Immature natural killer cell (primary cell): ENCODE measurements at regions not wholly inside any gene's neighbourhood (a gene's known extent, or its start where the extent isn't known, plus 50 kb on each side); places are given as distances from the start of the nearest gene placed in this dataset.
A peak's percentile ranks its signal among the peaks of the same experiment; 100 is the strongest.

Source experiments
- DNase-seq, 3 donors: peaks; one replicate each; pipeline ENCODE4 v3.0.0; 2022; ENCODE audit warnings: mixed read lengths in 1 of 3
- H3K27ac Mint-ChIP-seq, 6 donors: one replicate each; pipeline ENCODE4 v1.8.0; 2020; ENCODE audit warnings: mixed read lengths in 6 of 6, mild to moderate bottlenecking in 5 of 6, inconsistent platforms in 4 of 6, moderate library complexity in 3 of 6
- H3K27me3 Mint-ChIP-seq, 3 donors: one replicate each; pipeline ENCODE4 v1.8.0; 2020 to 2021; ENCODE audit warnings: low read depth in 3 of 3, mild to moderate bottlenecking in 3 of 3, mixed read lengths in 3 of 3, moderate library complexity in 3 of 3, inconsistent platforms in 1 of 3
- H3K36me3 Mint-ChIP-seq, 3 donors: one replicate each; pipeline ENCODE4 v1.8.0; 2020; ENCODE audit warnings: mixed read lengths in 3 of 3, inconsistent platforms in 2 of 3, mild to moderate bottlenecking in 2 of 3
- H3K4me1 Mint-ChIP-seq, 2 donors: one replicate each; pipeline ENCODE4 v1.8.0; 2020; ENCODE audit warnings: inconsistent platforms in 2 of 2, mild to moderate bottlenecking in 2 of 2, mixed read lengths in 2 of 2, moderate library complexity in 1 of 2
- H3K4me3 Mint-ChIP-seq, 5 donors: one replicate each; pipeline ENCODE4 v1.8.0; 2020; ENCODE audit warnings: mild to moderate bottlenecking in 5 of 5, mixed read lengths in 5 of 5, inconsistent platforms in 3 of 5, moderate library complexity in 3 of 5
- H3K9me3 Mint-ChIP-seq, 6 donors: one replicate each; pipeline ENCODE4 v1.8.0; 2020; ENCODE audit warnings: mild to moderate bottlenecking in 6 of 6, mixed read lengths in 6 of 6, inconsistent platforms in 4 of 6, moderate library complexity in 3 of 6

- Mint-ChIP-seq H3K27me3 (no peaks in the 10 kb centered on the region), H3K27ac (no peak overlapping the region), H3K36me3 (no peaks in the 10 kb centered on the region), H3K9me3 (peaks cover 0 to 15% (median 9%) of the 10 kb centered on the region in 6 donors), H3K4me3 (no peak overlapping the region), H3K4me1 (no peaks in the 10 kb centered on the region)
- no peak for DNase-seq
These were observed 1831.8 kb downstream of the PCDH7 start for GRCh38 chr4:32551943-32552342.

DNA sequence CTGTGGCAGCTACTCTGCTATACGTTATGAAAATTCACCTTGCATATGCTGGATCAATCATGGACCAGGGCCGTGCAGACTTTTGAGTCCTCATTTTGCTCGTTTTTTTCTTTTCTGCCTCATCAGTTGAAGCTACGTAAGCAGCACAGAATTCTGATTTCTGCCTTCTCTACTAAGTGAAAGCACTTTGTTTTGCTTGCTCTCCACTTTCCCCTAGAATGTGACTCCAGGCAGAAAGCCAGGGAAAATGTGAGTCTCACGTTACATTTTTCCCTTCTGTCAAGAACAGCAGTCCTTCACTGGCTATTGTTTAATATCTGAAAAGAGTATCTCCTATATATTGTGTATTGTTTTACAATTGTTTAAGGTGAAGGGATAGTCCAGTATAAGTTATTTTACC is 1840.1 kb downstream of the PCDH7 start:
- Mint-ChIP-seq H3K4me3 (no peak overlapping the region), H3K27me3 (peaks cover 0 to 3% (median 0%) of the 10 kb centered on the region in 3 donors), H3K36me3 (no peaks in the 10 kb centered on the region), H3K27ac (no peak overlapping the region), H3K4me1 (no peaks in the 10 kb centered on the region), H3K9me3 (peaks cover 0 to 25% (median 5%) of the 10 kb centered on the region in 6 donors)
- DNase-seq = no peak

DNA sequence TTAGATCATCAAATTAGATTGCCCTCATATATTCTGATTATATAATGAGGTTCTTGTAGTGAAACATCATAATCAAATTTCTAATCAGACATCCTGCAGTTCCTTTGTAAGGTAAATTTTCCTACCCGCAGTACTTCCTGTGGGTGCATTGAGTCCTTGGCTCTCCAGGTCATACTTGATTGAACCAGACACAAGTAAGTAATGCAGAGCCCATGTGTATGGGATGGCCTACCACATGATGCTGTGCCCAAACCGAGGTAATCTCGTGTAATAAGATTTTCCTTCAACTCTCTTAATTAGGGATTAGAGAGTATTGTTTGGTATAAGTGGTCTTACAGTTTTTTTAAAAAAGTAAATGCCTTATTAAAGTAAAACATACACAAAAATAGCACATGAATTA is 1841.8 kb downstream of the PCDH7 start:
- Mint-ChIP-seq H3K27ac (no peak overlapping the region), H3K4me1 (no peaks in the 10 kb centered on the region), H3K9me3 (peaks cover 0 to 36% (median 9%) of the 10 kb centered on the region in 6 donors), H3K4me3 (no peak overlapping the region), H3K27me3 (peaks cover 0 to 3% (median 0%) of the 10 kb centered on the region in 3 donors), H3K36me3 (no peaks in the 10 kb centered on the region)
- no peak for DNase-seq

- Mint-ChIP-seq H3K27ac (no peak overlapping the region), H3K4me1 (peaks cover 0 to 9% of the 10 kb centered on the region in 2 donors), H3K27me3 (peaks cover 0 to 3% (median 0%) of the 10 kb centered on the region in 3 donors), H3K9me3 (peaks cover 0 to 36% (median 10%) of the 10 kb centered on the region in 6 donors), H3K36me3 (no peaks in the 10 kb centered on the region), H3K4me3 (no peak overlapping the region)
- DNase-seq = no peak
These were observed 1844.5 kb downstream of the PCDH7 start for GRCh38 chr4:32564626-32565025.

DNA sequence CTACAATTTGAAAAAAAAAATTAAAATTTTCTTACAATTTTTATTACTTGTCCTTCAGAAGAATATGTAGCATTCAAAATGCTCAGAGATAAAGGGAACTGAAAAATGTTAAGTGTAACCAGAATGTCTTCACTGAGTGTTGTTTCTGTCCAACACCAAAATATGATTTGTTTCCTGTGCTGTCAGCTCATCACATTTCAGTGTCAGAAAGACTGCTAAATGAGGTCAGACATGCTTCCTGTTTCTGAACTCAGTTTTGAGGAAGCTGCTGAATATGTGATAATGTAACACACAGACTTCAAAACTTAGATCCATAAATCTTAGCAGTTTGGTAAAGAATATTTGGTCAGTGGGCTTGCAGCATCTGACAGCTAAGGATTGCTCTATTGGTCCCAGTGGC is 1849.7 kb downstream of the PCDH7 start:
- H3K9me3 Mint-ChIP-seq = peaks cover 1 to 28% (median 8%) of the 10 kb centered on the region in 6 donors
- no peaks in the 10 kb centered on the region for H3K27me3 Mint-ChIP-seq
- H3K4me3 Mint-ChIP-seq = no peak overlapping the region
- peak in 1 of 3 donors; percentile 0 for DNase-seq
- no peak overlapping the region for H3K27ac Mint-ChIP-seq
- peaks cover 3 to 17% of the 10 kb centered on the region in 2 donors for H3K4me1 Mint-ChIP-seq
- H3K36me3 Mint-ChIP-seq = no peaks in the 10 kb centered on the region

GRCh38 chr4:32572366-32572765 is 1852.2 kb downstream of the PCDH7 start:
- Mint-ChIP-seq H3K9me3 (peaks cover 0 to 21% (median 5%) of the 10 kb centered on the region in 6 donors), H3K36me3 (no peaks in the 10 kb centered on the region), H3K27me3 (no peaks in the 10 kb centered on the region), H3K27ac (no peak overlapping the region), H3K4me1 (peaks cover 3 to 17% of the 10 kb centered on the region in 2 donors), H3K4me3 (no peak overlapping the region)
- DNase-seq = no peak

GRCh38 chr4:32574803-32575202 is 1854.6 kb downstream of the PCDH7 start:
- H3K36me3 Mint-ChIP-seq = no peaks in the 10 kb centered on the region
- DNase-seq = no peak
- H3K9me3 Mint-ChIP-seq = peaks cover 2 to 17% (median 8%) of the 10 kb centered on the region in 6 donors
- no peak overlapping the region for H3K4me3 Mint-ChIP-seq
- H3K4me1 Mint-ChIP-seq = peaks cover 2 to 7% of the 10 kb centered on the region in 2 donors
- no peak overlapping the region for H3K27ac Mint-ChIP-seq
- H3K27me3 Mint-ChIP-seq = no peaks in the 10 kb centered on the region

GRCh38 chr4:32589097-32589496 is 1868.9 kb downstream of the PCDH7 start:
- H3K4me1 Mint-ChIP-seq = no peaks in the 10 kb centered on the region
- H3K4me3 Mint-ChIP-seq = no peak overlapping the region
- H3K36me3 Mint-ChIP-seq = no peaks in the 10 kb centered on the region
- no peak for DNase-seq
- peaks cover 2 to 36% (median 15%) of the 10 kb centered on the region in 6 donors for H3K9me3 Mint-ChIP-seq
- H3K27me3 Mint-ChIP-seq = no peaks in the 10 kb centered on the region
- H3K27ac Mint-ChIP-seq = no peak overlapping the region

DNA sequence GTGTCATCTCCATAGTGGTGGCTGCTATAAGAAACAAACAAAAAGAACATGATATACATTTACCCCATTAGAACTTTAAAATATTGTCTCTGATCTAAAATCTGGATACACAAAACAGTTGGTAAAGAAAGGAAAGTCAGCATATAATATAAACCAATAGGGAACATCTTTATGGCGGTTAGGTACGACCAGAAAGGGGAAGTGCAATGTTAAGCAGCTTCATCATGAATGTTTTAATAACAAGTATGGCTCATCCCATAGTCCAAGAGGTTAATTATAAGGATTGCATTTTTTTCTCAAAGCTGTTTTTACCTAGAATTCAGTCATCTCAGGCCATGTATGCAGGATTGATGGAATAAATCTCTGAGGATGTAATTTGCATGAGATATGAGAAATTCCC is 1869.7 kb downstream of the PCDH7 start:
- H3K27me3 Mint-ChIP-seq = no peaks in the 10 kb centered on the region
- H3K36me3 Mint-ChIP-seq = no peaks in the 10 kb centered on the region
- peaks cover 5 to 38% (median 17%) of the 10 kb centered on the region in 6 donors for H3K9me3 Mint-ChIP-seq
- no peak overlapping the region for H3K27ac Mint-ChIP-seq
- H3K4me3 Mint-ChIP-seq = no peak overlapping the region
- no peak for DNase-seq
- no peaks in the 10 kb centered on the region for H3K4me1 Mint-ChIP-seq

GRCh38 chr4:32597354-32597753 is 1877.2 kb downstream of the PCDH7 start:
- no peak for DNase-seq
- no peak overlapping the region for H3K27ac Mint-ChIP-seq
- H3K36me3 Mint-ChIP-seq = no peaks in the 10 kb centered on the region
- no peaks in the 10 kb centered on the region for H3K4me1 Mint-ChIP-seq
- H3K4me3 Mint-ChIP-seq = no peak overlapping the region
- peaks cover 0 to 25% (median 14%) of the 10 kb centered on the region in 6 donors for H3K9me3 Mint-ChIP-seq
- H3K27me3 Mint-ChIP-seq = no peaks in the 10 kb centered on the region

DNA sequence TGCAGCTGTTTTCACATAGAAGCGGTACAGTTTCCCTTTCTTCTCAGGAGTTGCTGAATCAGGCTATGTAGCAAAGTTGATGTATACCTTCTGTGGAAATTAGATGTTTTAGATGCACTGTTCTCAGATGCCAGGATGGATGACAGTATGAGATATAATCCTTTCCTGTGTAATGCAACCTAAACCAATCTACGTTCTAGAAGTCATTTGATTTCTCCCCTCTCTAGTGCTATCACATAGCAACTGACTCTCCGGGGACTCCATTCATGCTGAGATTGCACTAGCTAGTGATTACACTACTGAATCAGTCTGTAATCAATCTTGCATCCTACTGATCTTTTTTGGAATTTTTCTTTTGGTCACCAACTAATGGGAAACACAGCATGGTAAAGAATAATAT is 1881.7 kb downstream of the PCDH7 start:
- Mint-ChIP-seq H3K27me3 (no peaks in the 10 kb centered on the region), H3K4me1 (no peaks in the 10 kb centered on the region), H3K36me3 (no peaks in the 10 kb centered on the region), H3K4me3 (no peak overlapping the region), H3K27ac (no peak overlapping the region), H3K9me3 (peaks cover 0 to 38% (median 18%) of the 10 kb centered on the region in 6 donors)
- no peak for DNase-seq

DNA sequence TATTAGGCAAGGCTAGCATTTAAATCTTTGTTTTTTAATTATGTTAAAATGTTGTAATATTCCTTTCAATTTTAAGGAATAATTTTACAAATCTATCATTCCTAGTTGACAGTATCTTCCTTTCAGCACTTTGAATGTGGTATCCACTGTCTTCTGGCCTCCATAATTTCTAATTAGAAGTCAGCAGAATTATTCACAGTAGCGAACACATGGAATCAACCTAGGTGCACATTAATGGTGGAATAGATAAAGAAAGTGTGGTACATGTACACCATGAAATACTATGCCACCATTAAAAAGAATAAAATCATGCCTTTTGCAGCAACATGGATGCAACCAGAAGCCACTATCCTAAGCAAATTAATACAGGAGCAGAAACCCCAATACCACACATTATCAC is 1887.8 kb downstream of the PCDH7 start:
- no peak for DNase-seq
- Mint-ChIP-seq H3K4me3 (no peak overlapping the region), H3K9me3 (peaks cover 5 to 62% (median 19%) of the 10 kb centered on the region in 6 donors), H3K4me1 (no peaks in the 10 kb centered on the region), H3K27me3 (peaks cover 0 to 2% (median 0%) of the 10 kb centered on the region in 3 donors), H3K27ac (no peak overlapping the region), H3K36me3 (no peaks in the 10 kb centered on the region)

- H3K27ac Mint-ChIP-seq = no peak overlapping the region
- DNase-seq = no peak
- no peaks in the 10 kb centered on the region for H3K36me3 Mint-ChIP-seq
- no peak overlapping the region for H3K4me3 Mint-ChIP-seq
- no peaks in the 10 kb centered on the region for H3K4me1 Mint-ChIP-seq
- H3K9me3 Mint-ChIP-seq = peaks cover 13 to 55% (median 18%) of the 10 kb centered on the region in 6 donors
- no peaks in the 10 kb centered on the region for H3K27me3 Mint-ChIP-seq
These were observed 1904.9 kb downstream of the PCDH7 start for GRCh38 chr4:32624943-32625603.

DNA sequence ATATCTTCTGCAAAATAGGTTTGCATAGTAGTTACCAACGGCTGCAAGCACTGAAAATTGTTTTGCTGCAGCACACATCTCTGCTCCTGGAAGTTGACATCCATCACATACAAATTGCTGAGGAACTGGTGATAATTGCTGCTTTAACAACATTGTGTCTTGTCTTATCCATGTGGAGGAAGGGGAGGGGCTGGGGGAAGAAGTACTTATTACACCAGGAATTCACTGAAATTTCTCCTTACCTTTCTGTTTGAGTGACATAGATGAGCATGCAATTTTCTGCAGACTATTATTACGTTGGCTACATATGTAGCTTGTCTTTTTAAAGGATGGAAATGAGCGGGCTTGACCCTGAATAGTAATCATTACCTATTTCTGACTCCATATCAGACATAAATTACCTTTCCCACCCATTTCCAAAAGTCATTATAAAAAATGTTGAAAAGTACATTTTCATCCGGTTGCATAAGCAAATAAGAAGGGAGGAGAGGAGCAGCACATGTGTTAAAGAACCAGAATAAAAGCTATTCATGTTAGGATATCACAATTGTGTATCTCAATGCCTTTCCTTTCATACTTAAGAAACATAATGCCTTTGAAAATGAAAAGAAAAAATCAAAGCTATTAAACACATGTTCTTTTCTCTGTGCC is 1905.6 kb downstream of the PCDH7 start:
- no peak for DNase-seq
- Mint-ChIP-seq H3K4me1 (no peaks in the 10 kb centered on the region), H3K4me3 (no peak overlapping the region), H3K27me3 (no peaks in the 10 kb centered on the region), H3K9me3 (peaks cover 9 to 60% (median 19%) of the 10 kb centered on the region in 6 donors), H3K27ac (no peak overlapping the region), H3K36me3 (no peaks in the 10 kb centered on the region)
